GM19025 (cell line): ENCODE measurements at regions not wholly inside any gene's neighbourhood (a gene's known extent, or its start where the extent isn't known, plus 50 kb on each side); places are given as distances from the start of the nearest gene placed in this dataset.

Experiments
- ATAC-seq: cut with Tn5 transposase; IDR thresholded peaks from one replicate; pipeline ENCODE4 v1.9.1; 2021; ENCODE audit warnings: mild to moderate bottlenecking, low read depth, moderate library complexity; ENCODE audit not compliant: unreplicated experiment

GRCh38 chr7:145681646-145682045, 435.0 kb upstream of the CNTNAP2 start:
- ATAC-seq, result no peak

GRCh38 chr7:145681159-145681558, 435.4 kb upstream of the CNTNAP2 start:
- ATAC-seq, result no peak

GRCh38 chr7:145665499-145666258, 450.9 kb upstream of the CNTNAP2 start:
- ATAC-seq, result no peak

GRCh38 chr7:145655666-145656065, 460.9 kb upstream of the CNTNAP2 start:
- ATAC-seq, result no peak

GRCh38 chr7:145645135-145645515, 471.5 kb upstream of the CNTNAP2 start:
- ATAC-seq, result no peak

DNA sequence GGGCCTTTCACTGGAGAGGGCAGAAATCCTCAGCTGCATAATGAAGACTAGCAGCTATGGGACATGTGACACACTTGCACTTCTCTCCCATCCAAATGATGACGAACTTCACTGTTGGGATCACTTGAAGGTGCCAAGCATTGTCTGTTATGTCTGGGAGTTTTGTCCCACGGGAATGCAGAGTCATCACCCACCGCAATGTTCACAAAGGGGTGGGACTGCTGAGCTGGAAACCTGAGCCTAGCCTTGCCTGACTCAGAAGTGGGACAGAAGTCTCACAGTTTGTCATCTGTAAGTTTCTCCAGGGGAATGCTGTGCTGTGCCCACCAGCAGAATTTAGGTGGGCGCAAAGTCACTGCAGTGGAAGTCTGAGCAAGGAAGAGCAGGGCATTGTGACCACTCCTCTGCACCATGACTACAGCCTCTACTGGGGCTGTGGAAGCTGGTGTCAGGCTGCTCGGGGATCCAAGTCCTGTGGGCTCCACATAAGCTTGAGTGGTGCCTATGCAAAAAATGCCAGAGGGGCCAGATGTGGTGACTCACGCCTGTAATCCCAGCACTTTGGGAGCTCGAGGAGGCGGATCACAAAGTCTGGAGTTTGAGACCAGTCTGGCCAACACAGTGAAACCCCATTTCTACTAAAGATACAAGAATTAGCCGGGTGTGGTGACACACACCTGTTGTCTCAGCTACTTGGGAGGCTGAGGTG, 472.0 kb upstream of the CNTNAP2 start:
- ATAC-seq, result no peak

DNA sequence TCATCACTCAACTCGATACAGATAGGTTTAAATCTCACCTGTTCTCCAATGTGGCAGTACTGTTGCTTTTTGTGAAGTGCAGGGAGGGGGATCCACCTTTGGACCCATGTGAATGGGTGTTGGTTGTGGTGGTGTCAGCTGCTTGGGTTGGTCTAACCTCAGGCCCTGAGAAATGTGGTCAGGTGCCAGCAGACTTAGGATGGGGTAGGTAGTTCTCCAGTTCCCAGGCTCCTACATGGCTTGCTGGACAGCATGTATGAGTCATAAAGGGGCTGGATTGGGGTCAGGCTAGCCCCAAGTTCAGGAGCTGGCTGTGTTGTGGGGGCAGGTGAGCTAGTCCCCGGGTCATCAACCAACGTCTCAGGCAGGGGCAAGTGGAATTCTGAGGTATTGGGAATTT, 472.6 kb upstream of the CNTNAP2 start:
- no peak for ATAC-seq

DNA sequence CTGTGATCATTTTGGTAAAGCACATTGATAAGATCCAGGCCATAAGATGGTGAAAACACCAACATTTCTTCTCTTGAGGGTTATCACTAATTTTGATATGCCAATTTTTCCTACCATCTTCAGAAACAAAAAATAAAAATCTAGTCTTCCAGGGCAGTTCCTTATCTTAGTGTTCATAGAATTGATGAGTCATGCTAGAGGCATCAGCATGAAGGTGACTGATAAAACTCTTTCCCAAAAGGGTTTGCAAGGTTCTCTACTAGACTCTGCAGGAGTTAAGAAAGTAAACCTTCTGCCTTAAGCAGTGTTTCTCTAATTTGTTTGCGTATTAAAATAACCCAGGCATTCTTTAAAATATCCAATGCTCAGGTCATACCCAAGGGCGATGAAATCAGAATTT, 483.1 kb upstream of the CNTNAP2 start:
- ATAC-seq, result no peak

GRCh38 chr7:145624618-145625017, 492.0 kb upstream of the CNTNAP2 start:
- no peak for ATAC-seq

- no peak for ATAC-seq
Measured at GRCh38 chr7:145605963-145606362, 510.6 kb upstream of the CNTNAP2 start.

DNA sequence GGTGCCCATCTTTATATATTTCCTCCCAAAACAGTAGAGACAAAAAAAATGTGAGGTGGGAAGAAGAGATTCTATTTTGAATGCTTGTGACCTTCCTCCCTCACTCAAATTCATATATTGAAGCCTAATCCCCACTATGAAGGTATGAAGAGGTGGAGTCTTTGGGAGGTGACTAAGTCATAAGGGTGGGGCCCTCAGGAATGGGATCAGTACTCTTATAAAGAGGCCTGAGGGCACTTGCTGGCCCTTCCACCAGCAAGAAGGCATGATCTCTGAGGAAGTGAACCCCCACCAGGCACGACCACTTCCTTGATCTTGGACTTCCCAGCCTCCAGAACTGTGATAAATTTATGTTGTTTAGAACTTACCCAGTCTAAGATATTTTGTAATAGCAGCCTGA, 517.2 kb upstream of the CNTNAP2 start:
- no peak for ATAC-seq

DNA sequence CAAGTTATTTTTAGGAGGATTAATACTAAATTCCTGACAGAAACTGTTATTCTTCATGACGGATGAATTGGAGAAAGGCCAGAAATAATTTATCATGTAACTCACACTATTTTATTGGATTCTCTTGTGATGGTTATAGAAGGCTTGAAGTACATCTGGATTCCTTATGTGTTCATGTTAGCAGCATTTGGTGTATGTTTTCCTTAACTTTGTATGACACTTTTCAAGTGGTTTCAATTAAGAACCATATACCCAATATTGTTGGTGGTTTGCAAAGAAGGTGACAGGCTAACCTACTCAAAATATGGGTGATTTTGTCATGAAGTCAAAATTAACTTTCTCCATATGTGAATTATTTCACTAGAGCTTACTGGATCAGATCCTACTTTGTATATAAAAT, 532.2 kb upstream of the CNTNAP2 start:
- ATAC-seq, result no peak

- no peak for ATAC-seq
Measured at GRCh38 chr7:145582742-145583303, 533.8 kb upstream of the CNTNAP2 start.

- no peak for ATAC-seq
Measured at GRCh38 chr7:145557805-145558204, 558.8 kb upstream of the CNTNAP2 start.

- no peak for ATAC-seq
Measured at GRCh38 chr7:145543242-145543641, 573.4 kb upstream of the CNTNAP2 start.

GRCh38 chr7:145539910-145540309, 576.7 kb upstream of the CNTNAP2 start:
- no peak for ATAC-seq

- ATAC-seq, result no peak
Measured at GRCh38 chr7:145534301-145534700, 582.3 kb upstream of the CNTNAP2 start.

DNA sequence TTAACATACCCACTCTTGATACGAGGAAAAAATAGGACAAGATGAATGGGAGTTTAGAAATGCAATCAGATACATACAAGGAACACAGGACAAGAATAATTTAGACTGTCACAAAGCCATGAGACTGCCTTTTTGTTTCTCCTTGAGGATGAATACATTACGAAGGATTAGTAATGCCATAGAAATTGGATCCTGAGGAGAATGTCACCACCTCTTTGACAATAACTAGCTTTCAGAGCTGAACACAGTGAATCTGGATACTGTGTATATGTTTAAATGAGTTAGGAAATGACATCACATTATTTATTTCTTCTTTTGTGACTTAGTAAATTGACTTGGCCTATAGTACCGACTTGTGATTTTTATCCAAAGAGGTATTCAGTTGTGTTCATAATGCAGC, 596.3 kb upstream of the CNTNAP2 start:
- ATAC-seq, result no peak

- no peak for ATAC-seq
Measured at GRCh38 chr7:145511004-145511403, 605.6 kb upstream of the CNTNAP2 start.

GRCh38 chr7:145497911-145498525, 618.6 kb upstream of the CNTNAP2 start:
- no peak for ATAC-seq

DNA sequence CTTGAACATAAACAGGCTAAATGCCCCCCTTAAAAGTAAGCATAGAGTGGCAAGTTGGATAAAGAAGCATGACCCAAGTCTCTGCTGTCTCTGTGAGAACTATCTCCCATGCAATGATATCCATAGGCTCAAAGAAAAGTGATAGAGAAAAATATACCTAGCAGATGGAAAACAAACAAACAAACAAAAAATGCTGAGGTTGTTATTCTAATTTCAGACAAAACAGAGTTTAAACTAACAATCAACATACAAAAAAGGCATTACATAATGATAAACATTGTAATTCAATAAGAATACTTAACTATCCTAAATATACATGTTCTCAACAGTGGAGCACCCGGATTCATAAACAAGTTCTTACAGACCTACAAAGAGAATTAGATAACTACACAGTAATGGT, 626.2 kb upstream of the CNTNAP2 start:
- no peak for ATAC-seq
